Left lung (tissue), 4 donors: ENCODE measurements at regions not wholly inside any gene's neighbourhood (a gene's known extent, or its start where the extent isn't known, plus 50 kb on each side); places are given as distances from the start of the nearest gene placed in this dataset.

Source experiments
- ATAC-seq: fragments of 200-7000 bp; cut with Tn5 transposase; one replicate; pipeline ENCODE4 v1.9.1; 2020; ENCODE audit warnings: moderate library complexity
- DNase-seq, 4 donors: peaks; one replicate each; pipeline ENCODE4 v3.0.0-alpha.2; 2013 to 2020
- H3K27ac ChIP-seq, 2 donors: fragments of 200-600 bp; sonication (generic) in 1 of 2; one replicate each; pipeline versions ENCODE4 v1.5.0 to v1.8.0; 2020 to 2021
- H3K27me3 ChIP-seq, 2 donors: fragments of 200-600 bp; sonication (generic) in 1 of 2; one replicate each; pipeline versions ENCODE4 v1.5.0 to v1.8.0; 2020 to 2021
- H3K36me3 ChIP-seq, 2 donors: fragments of 200-600 bp; sonication (generic) in 1 of 2; one replicate each; pipeline versions ENCODE4 v1.5.0 to v1.8.0; 2020 to 2021
- H3K4me1 ChIP-seq, 2 donors: fragments of 200-600 bp; one replicate each; pipeline ENCODE4 v1.8.0; 2021
- H3K4me3 ChIP-seq, 2 donors: fragments of 200-600 bp; sonication (generic) in 1 of 2; one replicate each; pipeline versions ENCODE4 v1.5.0 to v1.8.0; 2020 to 2021; ENCODE audit warnings: mild to moderate bottlenecking in 1 of 2
- H3K9me3 ChIP-seq, 2 donors: fragments of 200-600 bp; sonication (generic) in 1 of 2; one replicate each; pipeline versions ENCODE4 v1.5.0 to v1.8.0; 2020 to 2021
- intact Hi-C, 2 donors: fragments of 100-400 bp; cut with DNase I; formaldehyde crosslinking; loops; one replicate each; pipeline versions ENCODE4 v1.11.2 to v1.14.2; 2022
- TF ChIP-seq, protein P1 (sequence below), 2 donors: fragments of 200-600 bp; sonication (generic) in 1 of 2; IDR thresholded peaks; one replicate each; pipeline versions ENCODE4 v1.5.0 to v1.8.0; 2021; ENCODE audit warnings: antibody characterized with exemption in 2 of 2
- donor health status: DM: no; HTN: yes; CAD: no.
- donor health status: DM: no; HTN: no; CAD: no.

DNA sequence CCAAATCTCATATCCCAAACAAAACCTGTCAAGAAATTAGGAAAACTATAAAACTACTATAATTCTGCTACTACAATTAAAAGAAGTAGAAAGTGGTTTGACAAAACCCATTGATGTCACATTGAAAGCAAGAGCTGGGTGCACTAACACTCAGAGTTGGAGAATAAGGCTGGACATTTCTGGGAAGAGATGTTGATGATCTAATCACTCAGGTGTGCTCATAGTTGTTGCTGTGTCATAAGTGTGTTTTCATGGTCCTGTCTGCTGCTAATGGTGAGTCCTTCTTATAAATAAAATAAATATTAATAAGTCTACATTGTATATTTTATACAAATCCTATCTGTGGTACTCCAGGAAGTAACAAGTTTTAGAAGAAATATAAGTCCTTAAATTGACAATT is 168.2 kb upstream of the LRP1B start:
- intact Hi-C loops, result no loop called here
- DNase-seq, result no peak
- TF ChIP-seq, protein P1, sequence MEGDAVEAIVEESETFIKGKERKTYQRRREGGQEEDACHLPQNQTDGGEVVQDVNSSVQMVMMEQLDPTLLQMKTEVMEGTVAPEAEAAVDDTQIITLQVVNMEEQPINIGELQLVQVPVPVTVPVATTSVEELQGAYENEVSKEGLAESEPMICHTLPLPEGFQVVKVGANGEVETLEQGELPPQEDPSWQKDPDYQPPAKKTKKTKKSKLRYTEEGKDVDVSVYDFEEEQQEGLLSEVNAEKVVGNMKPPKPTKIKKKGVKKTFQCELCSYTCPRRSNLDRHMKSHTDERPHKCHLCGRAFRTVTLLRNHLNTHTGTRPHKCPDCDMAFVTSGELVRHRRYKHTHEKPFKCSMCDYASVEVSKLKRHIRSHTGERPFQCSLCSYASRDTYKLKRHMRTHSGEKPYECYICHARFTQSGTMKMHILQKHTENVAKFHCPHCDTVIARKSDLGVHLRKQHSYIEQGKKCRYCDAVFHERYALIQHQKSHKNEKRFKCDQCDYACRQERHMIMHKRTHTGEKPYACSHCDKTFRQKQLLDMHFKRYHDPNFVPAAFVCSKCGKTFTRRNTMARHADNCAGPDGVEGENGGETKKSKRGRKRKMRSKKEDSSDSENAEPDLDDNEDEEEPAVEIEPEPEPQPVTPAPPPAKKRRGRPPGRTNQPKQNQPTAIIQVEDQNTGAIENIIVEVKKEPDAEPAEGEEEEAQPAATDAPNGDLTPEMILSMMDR (IDR thresholded peaks at IDR 0.05), result no peak
- no peak overlapping the region for H3K27ac ChIP-seq
- H3K4me3 ChIP-seq, result no peak overlapping the region
- no peaks in the 10 kb centered on the region for H3K36me3 ChIP-seq
- no peak for ATAC-seq
- H3K27me3 ChIP-seq, result no peaks in the 10 kb centered on the region
- no peaks in the 10 kb centered on the region for H3K4me1 ChIP-seq
- peaks cover 0 to 3% of the 10 kb centered on the region in 2 donors for H3K9me3 ChIP-seq

DNA sequence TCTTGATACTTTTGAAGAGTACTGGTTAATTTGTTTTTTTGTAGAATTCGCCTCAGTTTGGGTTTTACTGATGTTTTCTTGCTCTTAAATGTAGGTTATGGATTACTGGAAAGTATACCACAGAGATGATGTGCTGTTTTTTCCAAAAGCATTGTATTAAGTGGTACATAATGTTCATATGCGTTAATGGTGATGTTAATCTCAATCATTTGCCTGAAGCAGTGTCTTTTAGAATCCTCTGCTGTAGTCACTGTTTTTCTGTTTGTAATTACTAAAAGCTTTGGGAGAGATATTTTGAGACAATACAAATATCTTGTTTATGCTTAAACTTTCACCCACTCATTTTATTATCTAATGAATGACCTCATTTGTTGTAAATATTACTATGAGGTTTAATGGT is 163.4 kb upstream of the LRP1B start:
- no peaks in the 10 kb centered on the region for H3K27me3 ChIP-seq
- DNase-seq, result no peak
- no peak overlapping the region for H3K27ac ChIP-seq
- ATAC-seq, result no peak
- no peak overlapping the region for H3K4me3 ChIP-seq
- H3K9me3 ChIP-seq, result no peaks in the 10 kb centered on the region
- intact Hi-C loops, result no loop called here
- H3K4me1 ChIP-seq, result no peaks in the 10 kb centered on the region
- TF ChIP-seq, protein P1 (IDR thresholded peaks at IDR 0.05), result no peak
- no peaks in the 10 kb centered on the region for H3K36me3 ChIP-seq

DNA sequence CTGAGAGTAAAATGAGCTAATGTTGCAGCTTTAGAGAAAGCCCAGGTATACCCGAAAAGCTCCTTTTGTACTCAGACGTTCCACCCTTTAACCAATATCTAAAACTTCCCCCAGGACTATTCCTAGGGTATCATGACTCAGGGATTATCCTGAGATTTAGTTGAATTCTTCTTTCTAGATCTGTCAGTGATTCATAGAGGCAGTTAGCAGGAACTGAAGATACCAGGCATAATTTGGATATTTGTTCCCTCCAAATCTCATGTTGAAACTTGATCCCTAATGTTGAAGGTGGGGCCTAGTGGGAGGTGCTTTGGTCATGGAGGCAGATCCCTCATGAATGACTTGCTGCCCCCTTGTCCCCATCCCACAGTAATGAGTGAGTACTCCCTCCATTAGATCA is 161.2 kb upstream of the LRP1B start:
- H3K9me3 ChIP-seq, result no peaks in the 10 kb centered on the region
- ATAC-seq (no peak), DNase-seq (no peak)
- H3K4me3 ChIP-seq, result no peak overlapping the region
- H3K27ac ChIP-seq, result no peak overlapping the region
- no peaks in the 10 kb centered on the region for H3K4me1 ChIP-seq
- H3K27me3 ChIP-seq, result no peaks in the 10 kb centered on the region
- TF ChIP-seq, protein P1 (IDR thresholded peaks at IDR 0.05), result no peak
- H3K36me3 ChIP-seq, result no peaks in the 10 kb centered on the region
- intact Hi-C loops, result no loop called here

DNA sequence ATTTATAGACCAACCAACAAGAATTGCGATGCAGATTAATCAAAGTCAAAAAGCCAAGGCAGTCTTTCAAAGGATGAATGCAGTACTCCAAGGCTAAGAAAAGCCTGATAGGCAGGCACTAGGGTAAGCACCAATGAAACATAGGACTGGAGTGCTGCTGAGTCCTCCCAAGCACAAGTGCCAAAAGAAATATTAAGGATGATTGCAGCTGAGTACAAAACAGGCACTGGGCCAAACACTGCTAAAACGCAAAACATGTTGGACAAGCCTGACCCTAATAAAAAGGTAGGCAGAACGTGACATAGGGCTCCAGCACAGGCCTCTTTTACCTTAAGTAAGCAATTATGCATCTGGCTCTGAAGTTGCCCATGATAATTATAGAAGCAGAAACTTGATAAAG is 160.1 kb upstream of the LRP1B start:
- Histone ChIP-seq H3K4me3 (no peak overlapping the region), H3K27me3 (no peaks in the 10 kb centered on the region), H3K9me3 (no peaks in the 10 kb centered on the region), H3K36me3 (no peaks in the 10 kb centered on the region), H3K4me1 (no peaks in the 10 kb centered on the region), H3K27ac (no peak overlapping the region)
- ATAC-seq (no peak), DNase-seq (no peak)
- TF ChIP-seq, protein P1 (IDR thresholded peaks at IDR 0.05), result no peak
- intact Hi-C loops, result no loop called here

DNA sequence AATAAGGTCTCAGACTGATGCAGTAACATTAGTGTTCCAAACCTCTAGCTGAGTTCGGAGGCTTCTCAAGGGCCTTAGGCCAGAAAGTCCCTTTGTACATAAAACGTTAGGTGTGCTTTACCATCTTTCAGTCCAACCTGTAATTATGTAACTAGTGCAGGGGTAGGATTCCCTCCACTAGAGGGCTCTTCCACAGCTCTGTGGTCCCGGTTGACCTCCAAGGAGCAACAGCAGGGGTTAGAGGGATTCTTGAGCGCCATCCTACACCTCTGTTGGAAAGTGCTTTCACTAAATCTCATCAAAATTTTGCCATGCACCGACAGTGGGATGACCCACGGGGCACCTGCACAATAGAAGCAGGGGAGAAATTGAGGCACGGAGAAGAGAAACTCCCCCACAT is 155.8 kb upstream of the LRP1B start:
- TF ChIP-seq, protein P1 (IDR thresholded peaks at IDR 0.05), result no peak
- peak; percentile 54 for ATAC-seq
- Histone ChIP-seq H3K36me3 (no peaks in the 10 kb centered on the region), H3K9me3 (no peaks in the 10 kb centered on the region), H3K4me1 (no peaks in the 10 kb centered on the region), H3K4me3 (no peak overlapping the region), H3K27me3 (no peaks in the 10 kb centered on the region), H3K27ac (no peak overlapping the region)
- no peak for DNase-seq
- intact Hi-C loops, result no loop called here
